ENCODE measurements at regions not wholly inside any gene's neighbourhood (a gene's known extent, or its start where the extent isn't known, plus 50 kb on each side); places are given as distances from the start of the nearest gene placed in this dataset.

GRCh38 chr10:29403208-29403607, 114.3 kb downstream of the LYZL1 start:
- Histone ChIP-seq H2AFZ (ENCODE audit: low read depth, low read length) (no peak overlapping the region), H3K9me1 (ENCODE audit: control insufficient read depth, insufficient read depth, low read length) (no peaks in the 10 kb centered on the region), H3K4me2 (ENCODE audit: insufficient read depth, low read length) (no peak overlapping the region), H3K27ac (ENCODE audit: extremely low read depth, low read depth, low read length) (no peak overlapping the region), H3K4me3 (no peak overlapping the region), H4K20me1 (replicated peaks; ENCODE audit: control insufficient read depth, insufficient read depth, low read length) (no peaks in the 10 kb centered on the region), H3K4me1 (replicated peaks in 1 of 2; ENCODE audit: control insufficient read depth in 2 of 2, insufficient read depth in 2 of 2, low read length in 2 of 2) (no peaks in the 10 kb centered on the region), H3K9ac (ENCODE audit: insufficient read depth in 1 of 2, low read depth in 2 of 2, low read length in 2 of 2) (no peak overlapping the region), H3K9me3 (replicated peaks; ENCODE audit: control insufficient read depth, insufficient read depth, low read depth, low read length) (no peaks in the 10 kb centered on the region), H3K27me3 (ENCODE audit: control insufficient read depth in 2 of 2, insufficient read depth in 2 of 2, low read length in 2 of 2) (peaks cover 0 to 3% of the 10 kb centered on the region in 2 experiments; a peak in 1 of 5 replicates), H3K79me2 (ENCODE audit: control insufficient read depth, insufficient read depth, low read length) (no peaks in the 10 kb centered on the region), H3K36me3 (ENCODE audit: control insufficient read depth, insufficient read depth, low read length) (no peaks in the 10 kb centered on the region)
- in situ Hi-C loops (cut with MboI) = no loop called here
- ChIA-PET CTCF (ENCODE audit: low intra/inter-chr PET ratio) (no interaction called here), POLR2A (interaction anchor here (1.1 kb wide), 1 partner anchor 9 kb away, joined by 3 read pairs; no protein-coding TSS in a partner anchor)
- ATAC-seq = no peak
- no peak for FAIRE-seq
- BruUV-seq (replicated peaks) = no TSS peak
- intact Hi-C loops (cut with micrococcal nuclease) = no loop called here
- no peak for DNase-seq (ENCODE audit: extremely low read depth in 1 of 4, low spot score in 3 of 4)
- TF ChIP-seq ZC3H8 (IDR thresholded peaks at IDR 0.05) (no peak), CTCF (IDR thresholded peaks at IDR 0.05 in 2 of 3, conservative IDR thresholded peaks at IDR 0.05 in 1 of 3; ENCODE audit: insufficient read depth in 2 of 3, low read depth in 1 of 3, low read length in 3 of 3) (no peak), MEIS2 (IDR thresholded peaks at IDR 0.05; ENCODE audit: partially characterized antibody) (no peak), HLTF (IDR thresholded peaks at IDR 0.05) (no peak), MTF1 (CRISPR knock-in tag; IDR thresholded peaks at IDR 0.05; ENCODE audit: borderline replicate concordance) (no peak), ELF4 (CRISPR knock-in tag; IDR thresholded peaks at IDR 0.05) (no peak), MYNN (IDR thresholded peaks at IDR 0.05) (no peak), MYNN (CRISPR knock-in tag; IDR thresholded peaks at IDR 0.05) (no peak), ZBTB26 (CRISPR knock-in tag; IDR thresholded peaks at IDR 0.05) (no peak), ZSCAN29 (IDR thresholded peaks at IDR 0.05) (no peak), TAF15 (IDR thresholded peaks at IDR 0.05; ENCODE audit: low read depth, low read length) (no peak), CBX1 (IDR thresholded peaks at IDR 0.05; ENCODE audit: low read depth) (no peak), NR0B1 (IDR thresholded peaks at IDR 0.05; ENCODE audit: partially characterized antibody) (no peak), NR2C1 (IDR thresholded peaks at IDR 0.05) (no peak), NR2C1 (tag; IDR thresholded peaks at IDR 0.05) (no peak), ELK3 (CRISPR knock-in tag; IDR thresholded peaks at IDR 0.05) (no peak), EWSR1 (IDR thresholded peaks at IDR 0.05; ENCODE audit: borderline replicate concordance, low read depth, partially characterized antibody) (no peak), KDM5B (IDR thresholded peaks at IDR 0.05; ENCODE audit: insufficient replicate concordance, low read depth, low read length) (no peak), NCOA6 (IDR thresholded peaks at IDR 0.05) (no peak)
- TF ChIP-seq, protein P1, sequence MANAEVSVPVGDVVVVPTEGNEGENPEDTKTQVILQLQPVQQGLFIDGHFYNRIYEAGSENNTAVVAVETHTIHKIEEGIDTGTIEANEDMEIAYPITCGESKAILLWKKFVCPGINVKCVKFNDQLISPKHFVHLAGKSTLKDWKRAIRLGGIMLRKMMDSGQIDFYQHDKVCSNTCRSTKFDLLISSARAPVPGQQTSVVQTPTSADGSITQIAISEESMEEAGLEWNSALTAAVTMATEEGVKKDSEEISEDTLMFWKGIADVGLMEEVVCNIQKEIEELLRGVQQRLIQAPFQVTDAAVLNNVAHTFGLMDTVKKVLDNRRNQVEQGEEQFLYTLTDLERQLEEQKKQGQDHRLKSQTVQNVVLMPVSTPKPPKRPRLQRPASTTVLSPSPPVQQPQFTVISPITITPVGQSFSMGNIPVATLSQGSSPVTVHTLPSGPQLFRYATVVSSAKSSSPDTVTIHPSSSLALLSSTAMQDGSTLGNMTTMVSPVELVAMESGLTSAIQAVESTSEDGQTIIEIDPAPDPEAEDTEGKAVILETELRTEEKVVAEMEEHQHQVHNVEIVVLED (CRISPR knock-in tag; IDR thresholded peaks at IDR 0.05) = no peak
